IMR-90 (cell line): ENCODE measurements at regions not wholly inside any gene's neighbourhood (a gene's known extent, or its start where the extent isn't known, plus 50 kb on each side); places are given as distances from the start of the nearest gene placed in this dataset.

Source experiments
- ATAC-seq: fragments of 200-7000 bp; cut with Tn5 transposase; 2 replicates; pipeline ENCODE4 v1.9.1; 2020; ENCODE audit warnings: low read depth, mild to moderate bottlenecking, moderate library complexity
- BruUV-seq: library from RNA; stranded (reverse); fragments of 400-500 nt; replicated peaks from 2 replicates; lab custom pipeline; 2021; lab: Mats Ljungman, UMichigan
- CTCF ChIA-PET: fragments of 300-600 bp; formaldehyde crosslinking; extraction: SDS; loops from one replicate; lab custom pipeline; 2021; ENCODE audit warnings: antibody characterized with exemption; lab: Yijun Ruan, JAX
- POLR2A ChIA-PET: fragments of 300-600 bp; sonication (Branson Sonifier 250); formaldehyde crosslinking; loops from one replicate; lab custom pipeline; 2022; ENCODE audit warnings: antibody characterized with exemption; ENCODE audit not compliant: unreplicated experiment; lab: Charles Lee
- DNase-seq: peaks from one replicate; pipeline ENCODE4 v3.0.0; 2013
- H2AFZ ChIP-seq: replicated peaks from 2 replicates; pipeline ENCODE3; 2013; ENCODE audit warnings: low read length, mild to moderate bottlenecking; ENCODE audit not compliant: poor library complexity
- H2AK5ac ChIP-seq: 2 replicates; pipeline ENCODE4 v1.6.1; 2013; ENCODE audit warnings: low read depth, low read length, inconsistent platforms
- H2AK9ac ChIP-seq: replicated peaks from 2 replicates; pipeline ENCODE3; 2013; ENCODE audit warnings: mild to moderate bottlenecking, low read depth, low read length, moderate library complexity; ENCODE audit not compliant: poor library complexity
- H2BK120ac ChIP-seq: 2 replicates; pipeline ENCODE4 v1.6.1; 2013; ENCODE audit warnings: low read depth, low read length, inconsistent platforms
- H2BK15ac ChIP-seq: 3 replicates; pipeline ENCODE4 v1.6.1; 2013; ENCODE audit warnings: low read depth, low read length, inconsistent platforms
- H2BK20ac ChIP-seq: 2 replicates; pipeline ENCODE4 v1.6.1; 2013; ENCODE audit warnings: low read depth, mild to moderate bottlenecking, inconsistent platforms, low read length, moderate library complexity
- H2BK5ac ChIP-seq: 2 replicates; pipeline ENCODE4 v1.6.1; 2013; ENCODE audit warnings: mild to moderate bottlenecking, low read depth, low read length, inconsistent platforms; ENCODE audit not compliant: poor library complexity, severe bottlenecking
- H3K14ac ChIP-seq: replicated peaks from 2 replicates; pipeline ENCODE4 v1.6.1; 2013; ENCODE audit warnings: low read depth, low read length, inconsistent platforms
- H3K18ac ChIP-seq: 2 replicates; pipeline ENCODE4 v1.6.1; 2013; ENCODE audit warnings: low read depth, low read length, control low read depth
- H3K23ac ChIP-seq: 2 replicates; pipeline ENCODE4 v1.6.1; 2013; ENCODE audit warnings: low read depth, low read length, inconsistent platforms
- H3K27ac ChIP-seq: 2 replicates; pipeline ENCODE4 v1.5.1; 2013; ENCODE audit warnings: mild to moderate bottlenecking, control low read depth, low read length; ENCODE audit not compliant: insufficient read depth
- H3K27me3 ChIP-seq: 2 replicates; pipeline ENCODE4 v1.6.1; 2013; ENCODE audit warnings: low read length; ENCODE audit not compliant: control insufficient read depth, insufficient read depth
- H3K36me3 ChIP-seq: 2 replicates; pipeline ENCODE4 v1.6.1; 2013; ENCODE audit warnings: low read length, mixed read lengths; ENCODE audit not compliant: control insufficient read depth, insufficient read depth
- H3K4ac ChIP-seq: 2 replicates; pipeline ENCODE4 v1.6.1; 2013; ENCODE audit warnings: low read depth, low read length, inconsistent platforms
- H3K4me1 ChIP-seq: 2 replicates; pipeline ENCODE4 v1.6.1; 2013; ENCODE audit warnings: low read length, mixed read lengths; ENCODE audit not compliant: control insufficient read depth, insufficient read depth
- H3K4me2 ChIP-seq: 2 replicates; pipeline ENCODE4 v1.6.1; 2013; ENCODE audit warnings: low read depth, mild to moderate bottlenecking, control low read depth, low read length, moderate library complexity
- H3K4me3 ChIP-seq: 2 replicates; pipeline ENCODE4 v1.5.1; 2013; ENCODE audit warnings: low read depth, mild to moderate bottlenecking, control low read depth, low read length, moderate library complexity; ENCODE audit not compliant: insufficient read depth
- H3K56ac ChIP-seq: 2 replicates; pipeline ENCODE4 v1.6.1; 2013; ENCODE audit warnings: low read length, inconsistent platforms; ENCODE audit not compliant: insufficient read depth; ENCODE audit errors: extremely low read depth
- H3K79me1 ChIP-seq, 2 experiments: 2 replicates each; pipeline ENCODE4 v1.6.1; 2013; ENCODE audit warnings: low read length in 2 of 2, inconsistent platforms in 1 of 2, low read depth in 1 of 2
- H3K9ac ChIP-seq: 2 replicates; pipeline ENCODE4 v1.6.1; 2013; ENCODE audit warnings: low read depth, low read length, control low read depth
- H3K9me1 ChIP-seq: 2 replicates; pipeline ENCODE4 v1.6.1; 2013; ENCODE audit warnings: low read length, inconsistent platforms; ENCODE audit not compliant: insufficient read depth
- H3K9me3 ChIP-seq: 2 replicates; pipeline ENCODE4 v1.6.1; 2013; ENCODE audit warnings: low read length; ENCODE audit not compliant: control insufficient read depth, insufficient read depth
- H4K20me1 ChIP-seq: 2 replicates; pipeline ENCODE4 v1.6.1; 2013; ENCODE audit warnings: low read length, inconsistent platforms; ENCODE audit not compliant: insufficient read depth
- H4K5ac ChIP-seq: 2 replicates; pipeline ENCODE4 v1.6.1; 2013; ENCODE audit warnings: mild to moderate bottlenecking, low read depth, low read length, control low read depth
- H4K8ac ChIP-seq, 2 experiments: 2 replicates each; pipeline ENCODE4 v1.6.1; 2013; ENCODE audit warnings: low read depth in 2 of 2, low read length in 2 of 2, control low read depth in 1 of 2, inconsistent platforms in 1 of 2
- H4K91ac ChIP-seq: 2 replicates; pipeline ENCODE4 v1.6.1; 2013; ENCODE audit warnings: low read depth, low read length, inconsistent platforms; ENCODE audit not compliant: insufficient read depth
- BHLHE40 ChIP-seq: fragments of 150-350 bp; IDR thresholded peaks from 2 replicates; pipeline ENCODE4 v1.6.1; 2016; ENCODE audit warnings: mild to moderate bottlenecking, low read depth, low read length
- CEBPB ChIP-seq: IDR thresholded peaks from 2 replicates; pipeline ENCODE4 v1.6.1; 2012; ENCODE audit warnings: low read depth, low read length, improper control_type of control experiment
- CHD1 ChIP-seq: IDR thresholded peaks from 2 replicates; pipeline ENCODE4 v1.6.1; 2012; ENCODE audit warnings: low read depth, low read length, improper control_type of control experiment
- ELK1 ChIP-seq: fragments of 150-350 bp; IDR thresholded peaks from 2 replicates; pipeline ENCODE4 v1.6.1; 2016; ENCODE audit warnings: low read depth, mild to moderate bottlenecking, low read length, moderate library complexity, borderline replicate concordance
- FOS ChIP-seq: fragments of 150-350 bp; IDR thresholded peaks from 2 replicates; pipeline ENCODE4 v1.6.1; 2016; ENCODE audit warnings: low read depth, low read length
- MAZ ChIP-seq: IDR thresholded peaks from 2 replicates; pipeline ENCODE4 v1.6.1; 2012; ENCODE audit warnings: low read depth, mild to moderate bottlenecking, low read length, improper control_type of control experiment, moderate library complexity, borderline replicate concordance
- RFX5 ChIP-seq: IDR thresholded peaks from 2 replicates; pipeline ENCODE4 v1.8.0; 2012; ENCODE audit warnings: low read depth, mild to moderate bottlenecking, low read length, moderate library complexity
- SMC3 ChIP-seq: fragments of 150-350 bp; IDR thresholded peaks from 2 replicates; pipeline ENCODE4 v1.6.1; 2016; ENCODE audit warnings: low read depth, mild to moderate bottlenecking, antibody characterized with exemption, low read length, moderate library complexity
- WGBS, 2 experiments: methylation state at CpG; one replicate each; pipeline versions ENCODE4 v1.1.5 to v1.1.7; 2013; ENCODE audit warnings: missing lambda C conversion rate in 2 of 2; ENCODE audit not compliant: insufficient read length in 1 of 2; ENCODE audit errors: extremely low coverage in 2 of 2; 5-methylcytosine and 5-hydroxymethylcytosine counted together
- dilution Hi-C: fragments of 300-500 bp; cut with HindIII; formaldehyde crosslinking; loops from one replicate; pipeline ENCODE4 v1.14.3; 2018; ENCODE audit warnings: low sequenced_read_pairs; ENCODE audit not compliant: unreplicated experiment
- in situ Hi-C: fragments of 300-500 bp; cut with MboI; formaldehyde crosslinking; loops from 3 replicates; pipeline ENCODE4 v1.14.3; 2019; ENCODE audit warnings: low sequenced_read_pairs, inconsistent platforms, mixed read lengths
- intact Hi-C: fragments of 100-400 bp; cut with micrococcal nuclease; formaldehyde crosslinking; loops from 2 replicates; pipeline ENCODE4 v1.10.0; 2022
- TF ChIP-seq, protein P1 (sequence below): conservative IDR thresholded peaks from 2 replicates; pipeline ENCODE4 v1.5.1; 2012; ENCODE audit warnings: mild to moderate bottlenecking, low read depth, low read length, improper control_type of control experiment

- no peaks in the 10 kb centered on the region for H3K79me1 ChIP-seq
- ATAC-seq (no peak), DNase-seq (no peak)
- WGBS, 2 experiments, result no CpG with 5 or more reads among the region's 1 CpG
- dilution Hi-C loops, result no loop called here
- H2BK5ac ChIP-seq, result no peak overlapping the region
- no peak overlapping the region for H3K4me2 ChIP-seq
- no peak overlapping the region for H3K27ac ChIP-seq
- no TSS peak for BruUV-seq
- no peak overlapping the region for H3K23ac ChIP-seq
- no peak overlapping the region for H3K18ac ChIP-seq
- ChIA-PET POLR2A (no interaction called here), CTCF (interaction anchor here (1.0 kb wide), 1 partner anchor 10 kb away, joined by 3 read pairs; no protein-coding TSS in a partner anchor)
- no peak overlapping the region for H2BK120ac ChIP-seq
- no peaks in the 10 kb centered on the region for H4K20me1 ChIP-seq
- no peak overlapping the region for H4K91ac ChIP-seq
- H3K9me3 ChIP-seq, result no peaks in the 10 kb centered on the region
- H4K5ac ChIP-seq, result no peak overlapping the region
- H3K36me3 ChIP-seq, result no peaks in the 10 kb centered on the region
- no peak overlapping the region for H3K4me3 ChIP-seq
- H3K9me1 ChIP-seq, result no peaks in the 10 kb centered on the region
- H2AK9ac ChIP-seq, result no peak overlapping the region
- H2AK5ac ChIP-seq, result no peak overlapping the region
- H2BK15ac ChIP-seq, result no peak overlapping the region
- no peak overlapping the region for H4K8ac ChIP-seq
- no peak overlapping the region for H3K4ac ChIP-seq
- H2BK20ac ChIP-seq, result no peak overlapping the region
- in situ Hi-C loops, result loop anchor here (10.0 kb wide), 3 partner anchors 751 to 1001 kb away; no protein-coding TSS in a partner anchor
- TF ChIP-seq, protein P1, sequence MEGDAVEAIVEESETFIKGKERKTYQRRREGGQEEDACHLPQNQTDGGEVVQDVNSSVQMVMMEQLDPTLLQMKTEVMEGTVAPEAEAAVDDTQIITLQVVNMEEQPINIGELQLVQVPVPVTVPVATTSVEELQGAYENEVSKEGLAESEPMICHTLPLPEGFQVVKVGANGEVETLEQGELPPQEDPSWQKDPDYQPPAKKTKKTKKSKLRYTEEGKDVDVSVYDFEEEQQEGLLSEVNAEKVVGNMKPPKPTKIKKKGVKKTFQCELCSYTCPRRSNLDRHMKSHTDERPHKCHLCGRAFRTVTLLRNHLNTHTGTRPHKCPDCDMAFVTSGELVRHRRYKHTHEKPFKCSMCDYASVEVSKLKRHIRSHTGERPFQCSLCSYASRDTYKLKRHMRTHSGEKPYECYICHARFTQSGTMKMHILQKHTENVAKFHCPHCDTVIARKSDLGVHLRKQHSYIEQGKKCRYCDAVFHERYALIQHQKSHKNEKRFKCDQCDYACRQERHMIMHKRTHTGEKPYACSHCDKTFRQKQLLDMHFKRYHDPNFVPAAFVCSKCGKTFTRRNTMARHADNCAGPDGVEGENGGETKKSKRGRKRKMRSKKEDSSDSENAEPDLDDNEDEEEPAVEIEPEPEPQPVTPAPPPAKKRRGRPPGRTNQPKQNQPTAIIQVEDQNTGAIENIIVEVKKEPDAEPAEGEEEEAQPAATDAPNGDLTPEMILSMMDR, result no peak
- no peak for TF ChIP-seq CHD1
- TF ChIP-seq RFX5, result no peak
- TF ChIP-seq FOS, result no peak
- TF ChIP-seq CEBPB, result no peak
- TF ChIP-seq ELK1, result no peak
- no peak for TF ChIP-seq BHLHE40
- TF ChIP-seq MAZ, result no peak
- TF ChIP-seq SMC3, result no peak
- intact Hi-C loops, result loop anchor here (10.0 kb wide), 1 partner anchor 1111 kb away; the partner anchor contains the start of gene ANGEL2
- peaks cover 8% of the 10 kb centered on the region for H3K27me3 ChIP-seq
- H3K56ac ChIP-seq, result no peak overlapping the region
- H3K14ac ChIP-seq, result no peak overlapping the region
- H3K9ac ChIP-seq, result no peak overlapping the region
- no peaks in the 10 kb centered on the region for H3K4me1 ChIP-seq
- H2AFZ ChIP-seq, result no peak overlapping the region
These were observed 138.0 kb downstream of the PROX1 start for GRCh38 chr1:214125819-214126218.
